ENCODE measurements at regions not wholly inside any gene's neighbourhood (a gene's known extent, or its start where the extent isn't known, plus 50 kb on each side); places are given as distances from the start of the nearest gene placed in this dataset.

DNA sequence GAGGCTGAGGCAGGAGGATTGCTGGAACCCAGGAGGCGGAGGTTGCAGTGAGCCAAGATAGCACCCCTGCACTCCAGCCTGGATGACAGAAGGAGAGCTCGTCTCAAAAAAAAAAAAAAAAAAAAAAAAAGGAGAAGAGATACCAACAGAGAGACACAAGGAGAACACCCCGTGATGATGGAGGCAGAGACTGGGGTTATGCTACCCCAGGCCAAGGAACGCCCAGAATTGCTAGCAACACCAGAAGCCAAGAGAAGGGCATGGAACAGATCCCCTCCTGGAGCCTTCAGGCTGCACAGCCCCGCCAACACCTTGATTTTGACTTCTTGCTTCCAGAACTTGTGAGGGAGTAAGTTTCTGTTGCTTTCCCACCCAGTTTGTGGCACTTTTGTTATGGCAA, 148.0 kb upstream of the FOXN3 start:
- TF ChIP-seq CTCF (IDR thresholded peaks at IDR 0.05; ENCODE audit: insufficient read depth, low read depth, low read length, missing control alignments) = no peak
- no peak overlapping the region for H3K4me3 ChIP-seq (ENCODE audit: low read length)
- no peak for DNase-seq (ENCODE audit: low read depth)

- DNase-seq (ENCODE audit: low read depth) = no peak
- no peak for TF ChIP-seq CTCF (IDR thresholded peaks at IDR 0.05; ENCODE audit: insufficient read depth, low read depth, low read length, missing control alignments)
- H3K4me3 ChIP-seq (ENCODE audit: low read length) = no peak overlapping the region
These were observed 147.4 kb upstream of the FOXN3 start for GRCh38 chr14:89564286-89564957.

DNA sequence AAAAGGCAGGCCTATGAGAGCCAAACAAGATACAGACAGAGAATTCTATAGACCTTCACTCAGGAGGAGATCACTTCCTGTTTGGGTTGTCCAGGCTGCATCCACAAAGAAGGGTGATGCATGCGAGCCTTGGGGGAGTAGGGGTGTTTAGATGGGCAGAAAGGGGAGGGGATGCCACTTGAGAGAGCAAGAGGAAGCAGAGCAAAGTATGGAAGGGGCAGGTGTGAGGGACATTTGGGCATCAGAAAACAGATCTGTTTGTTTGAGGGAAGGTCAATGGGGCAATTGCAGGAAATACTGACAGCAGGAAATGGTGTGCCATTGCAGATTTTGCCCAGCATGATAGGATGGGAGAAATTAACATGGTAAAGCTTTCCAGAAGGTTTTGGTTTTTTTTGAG, 146.4 kb upstream of the FOXN3 start:
- TF ChIP-seq CTCF (IDR thresholded peaks at IDR 0.05; ENCODE audit: insufficient read depth, low read depth, low read length, missing control alignments) = no peak
- no peak overlapping the region for H3K4me3 ChIP-seq (ENCODE audit: low read length)
- DNase-seq (ENCODE audit: low read depth) = no peak

- TF ChIP-seq CTCF (IDR thresholded peaks at IDR 0.05; ENCODE audit: insufficient read depth, low read depth, low read length, missing control alignments) = no peak
- no peak for DNase-seq (ENCODE audit: low read depth)
- H3K4me3 ChIP-seq (ENCODE audit: low read length) = no peak overlapping the region
These were observed 134.9 kb upstream of the FOXN3 start for GRCh38 chr14:89551955-89552354.

DNA sequence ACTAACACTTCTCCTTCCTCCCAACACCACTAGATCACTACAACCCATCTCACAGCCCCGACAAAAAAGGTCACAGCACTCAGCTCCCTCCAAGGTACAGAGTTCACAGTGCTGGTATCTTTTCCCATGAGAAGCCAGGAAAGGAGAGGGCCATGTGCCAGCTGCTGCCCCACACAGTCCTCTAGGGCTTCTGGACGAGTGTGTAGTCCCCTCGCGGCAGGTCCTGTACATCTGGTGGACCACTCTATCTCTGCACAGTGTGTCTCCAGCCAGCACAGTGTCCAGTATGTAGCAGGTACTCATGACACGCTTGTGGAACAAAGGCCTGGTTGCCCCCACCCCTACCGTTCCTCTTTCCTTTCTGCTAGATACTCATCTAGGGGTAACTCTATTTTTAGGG, 134.4 kb upstream of the FOXN3 start:
- H3K4me3 ChIP-seq (ENCODE audit: low read length) = no peak overlapping the region
- no peak for DNase-seq (ENCODE audit: low read depth)
- no peak for TF ChIP-seq CTCF (IDR thresholded peaks at IDR 0.05; ENCODE audit: insufficient read depth, low read depth, low read length, missing control alignments)

- no peak for DNase-seq (ENCODE audit: low read depth)
- no peak overlapping the region for H3K4me3 ChIP-seq (ENCODE audit: low read length)
- no peak for TF ChIP-seq CTCF (IDR thresholded peaks at IDR 0.05; ENCODE audit: insufficient read depth, low read depth, low read length, missing control alignments)
These were observed 133.8 kb upstream of the FOXN3 start for GRCh38 chr14:89550821-89551220.
